T-helper 22 cell (primary cell): ENCODE measurements at regions not wholly inside any gene's neighbourhood (a gene's known extent, or its start where the extent isn't known, plus 50 kb on each side); places are given as distances from the start of the nearest gene placed in this dataset.

Source experiments
- DNase-seq: peaks from one replicate; pipeline ENCODE4 v3.0.0-alpha.2; 2020; ENCODE audit warnings: low read depth

- DNase-seq = no peak
Observed at GRCh38 chr6:104212977-104213668, 646.6 kb downstream of the HACE1 start.

GRCh38 chr6:104207635-104208034, 652.1 kb downstream of the HACE1 start:
- DNase-seq = no peak

- no peak for DNase-seq
Observed at GRCh38 chr6:104201557-104201956, 658.2 kb downstream of the HACE1 start.

GRCh38 chr6:104187616-104188015, 672.1 kb downstream of the HACE1 start:
- no peak for DNase-seq

- DNase-seq = no peak
Observed at GRCh38 chr6:104186831-104187230, 672.9 kb downstream of the HACE1 start.

- DNase-seq = no peak
Observed at GRCh38 chr6:104183816-104184435, 675.8 kb downstream of the HACE1 start.

- no peak for DNase-seq
Observed at GRCh38 chr6:104182811-104183210, 676.9 kb downstream of the HACE1 start.

GRCh38 chr6:104173668-104174067, 686.1 kb downstream of the HACE1 start:
- no peak for DNase-seq

- DNase-seq = no peak
Observed at GRCh38 chr6:104170401-104170800, 689.3 kb downstream of the HACE1 start.

- no peak for DNase-seq
Observed at GRCh38 chr6:104166055-104166668, 693.6 kb downstream of the HACE1 start.

GRCh38 chr6:104162036-104162669, 697.6 kb downstream of the HACE1 start:
- no peak for DNase-seq

- DNase-seq = no peak
Observed at GRCh38 chr6:104159045-104159618, 700.6 kb downstream of the HACE1 start.

GRCh38 chr6:104143757-104144156, 716.0 kb downstream of the HACE1 start:
- no peak for DNase-seq

GRCh38 chr6:104134876-104135275, 724.8 kb downstream of the HACE1 start:
- no peak for DNase-seq

GRCh38 chr6:104130343-104130742, 729.4 kb downstream of the HACE1 start:
- DNase-seq = no peak

- no peak for DNase-seq
Observed at GRCh38 chr6:104126315-104127005, 733.3 kb downstream of the HACE1 start.

GRCh38 chr6:104123227-104123626, 736.5 kb downstream of the HACE1 start:
- no peak for DNase-seq

GRCh38 chr6:104118274-104118673, 741.4 kb downstream of the HACE1 start:
- no peak for DNase-seq

GRCh38 chr6:104109806-104110205, 749.9 kb downstream of the HACE1 start:
- DNase-seq = no peak

GRCh38 chr6:104108634-104109033, 751.1 kb downstream of the HACE1 start:
- no peak for DNase-seq

- DNase-seq = no peak
Observed at GRCh38 chr6:104095661-104096416, 763.9 kb downstream of the HACE1 start.
